ENCODE measurements at regions not wholly inside any gene's neighbourhood (a gene's known extent, or its start where the extent isn't known, plus 50 kb on each side); places are given as distances from the start of the nearest gene placed in this dataset.

DNA sequence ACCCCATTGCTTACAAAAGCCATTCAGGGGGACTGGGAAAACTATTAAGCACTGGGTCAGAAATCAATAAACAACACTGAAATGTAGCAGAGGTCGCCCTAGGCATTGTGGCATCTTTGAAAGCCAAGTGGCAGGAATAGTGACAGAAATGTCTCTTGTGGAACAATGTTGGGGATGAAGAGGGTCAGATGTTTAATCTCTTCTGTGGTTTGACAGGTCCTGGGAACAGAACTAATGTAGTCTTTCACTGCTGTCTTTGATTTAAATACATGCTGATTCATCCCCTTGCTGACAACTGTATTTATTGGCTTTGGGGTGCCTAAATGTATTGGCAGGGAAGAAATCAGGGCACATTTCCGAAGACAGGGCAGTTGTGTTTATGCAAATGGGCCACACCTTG is 194.8 kb downstream of the ATG4C start:
- TF ChIP-seq, protein P1, sequence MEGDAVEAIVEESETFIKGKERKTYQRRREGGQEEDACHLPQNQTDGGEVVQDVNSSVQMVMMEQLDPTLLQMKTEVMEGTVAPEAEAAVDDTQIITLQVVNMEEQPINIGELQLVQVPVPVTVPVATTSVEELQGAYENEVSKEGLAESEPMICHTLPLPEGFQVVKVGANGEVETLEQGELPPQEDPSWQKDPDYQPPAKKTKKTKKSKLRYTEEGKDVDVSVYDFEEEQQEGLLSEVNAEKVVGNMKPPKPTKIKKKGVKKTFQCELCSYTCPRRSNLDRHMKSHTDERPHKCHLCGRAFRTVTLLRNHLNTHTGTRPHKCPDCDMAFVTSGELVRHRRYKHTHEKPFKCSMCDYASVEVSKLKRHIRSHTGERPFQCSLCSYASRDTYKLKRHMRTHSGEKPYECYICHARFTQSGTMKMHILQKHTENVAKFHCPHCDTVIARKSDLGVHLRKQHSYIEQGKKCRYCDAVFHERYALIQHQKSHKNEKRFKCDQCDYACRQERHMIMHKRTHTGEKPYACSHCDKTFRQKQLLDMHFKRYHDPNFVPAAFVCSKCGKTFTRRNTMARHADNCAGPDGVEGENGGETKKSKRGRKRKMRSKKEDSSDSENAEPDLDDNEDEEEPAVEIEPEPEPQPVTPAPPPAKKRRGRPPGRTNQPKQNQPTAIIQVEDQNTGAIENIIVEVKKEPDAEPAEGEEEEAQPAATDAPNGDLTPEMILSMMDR (IDR thresholded peaks at IDR 0.05): no peak
- no peak for TF ChIP-seq POLR2A (IDR thresholded peaks at IDR 0.05)
